Endodermal cell (in vitro differentiated cells): ENCODE measurements at regions not wholly inside any gene's neighbourhood (a gene's known extent, or its start where the extent isn't known, plus 50 kb on each side); places are given as distances from the start of the nearest gene placed in this dataset.

Source experiments
- DNase-seq: peaks from one replicate; pipeline ENCODE4 v3.0.0-alpha.2; 2017
- H3K27ac ChIP-seq: 2 replicates; pipeline ENCODE4 v1.5.1; 2013; ENCODE audit warnings: mild to moderate bottlenecking, low read depth, low read length, moderate library complexity
- H3K27me3 ChIP-seq: 2 replicates; pipeline ENCODE4 v1.6.1; 2013; ENCODE audit warnings: mild to moderate bottlenecking, low read length, moderate library complexity; ENCODE audit not compliant: insufficient read depth, control insufficient read depth, poor library complexity, severe bottlenecking
- H3K36me3 ChIP-seq: 2 replicates; pipeline ENCODE4 v1.7.0; 2013; ENCODE audit warnings: mild to moderate bottlenecking, low read length, moderate library complexity; ENCODE audit not compliant: control insufficient read depth, insufficient read depth
- H3K4me1 ChIP-seq: one replicate; pipeline ENCODE4 v1.7.0; 2013; ENCODE audit warnings: low read length; ENCODE audit not compliant: control insufficient read depth, insufficient read depth
- H3K4me3 ChIP-seq: 2 replicates; pipeline ENCODE4 v1.5.1; 2013; ENCODE audit warnings: mild to moderate bottlenecking, low read length, moderate library complexity
- H3K9ac ChIP-seq: 2 replicates; pipeline ENCODE4 v1.6.1; 2013; ENCODE audit warnings: mild to moderate bottlenecking, low read length, moderate library complexity; ENCODE audit not compliant: poor library complexity, severe bottlenecking; ENCODE audit errors: extremely low read depth
- H3K9me3 ChIP-seq: 2 replicates; pipeline ENCODE4 v1.6.1; 2013; ENCODE audit warnings: mild to moderate bottlenecking, low read length, moderate library complexity; ENCODE audit not compliant: control insufficient read depth
- H3K27ac Mint-ChIP-seq: 2 replicates; pipeline ENCODE4 v1.8.0; 2020; ENCODE audit warnings: mixed read lengths
- H3K27me3 Mint-ChIP-seq: 2 replicates; pipeline ENCODE4 v1.8.0; 2021; ENCODE audit warnings: mild to moderate bottlenecking, mixed read lengths; ENCODE audit not compliant: insufficient read depth
- H3K36me3 Mint-ChIP-seq: 2 replicates; pipeline ENCODE4 v1.8.0; 2020; ENCODE audit warnings: low read depth, mixed read lengths
- H3K4me1 Mint-ChIP-seq: 2 replicates; pipeline ENCODE4 v1.8.0; 2020; ENCODE audit warnings: mixed read lengths
- H3K4me3 Mint-ChIP-seq: 2 replicates; pipeline ENCODE4 v1.8.0; 2020; ENCODE audit warnings: mild to moderate bottlenecking, moderate library complexity, mixed read lengths
- H3K9me3 Mint-ChIP-seq: 2 replicates; pipeline ENCODE4 v1.8.0; 2020; ENCODE audit warnings: mild to moderate bottlenecking, mixed read lengths
- CTCF ChIP-seq: fragments of 200-600 bp; sonication (generic); conservative IDR thresholded peaks from 2 replicates; pipeline ENCODE4 v1.5.0; 2021; ENCODE audit warnings: antibody characterized with exemption, mild to moderate bottlenecking
- WGBS, 2 experiments: methylation state at CpG; one replicate each; pipeline versions ENCODE4 v1.1.5 to v1.1.7; 2013; ENCODE audit warnings: missing lambda C conversion rate in 2 of 2, mixed read lengths in 1 of 2; ENCODE audit not compliant: insufficient coverage in 1 of 2, insufficient read length in 1 of 2; 5-methylcytosine and 5-hydroxymethylcytosine counted together

DNA sequence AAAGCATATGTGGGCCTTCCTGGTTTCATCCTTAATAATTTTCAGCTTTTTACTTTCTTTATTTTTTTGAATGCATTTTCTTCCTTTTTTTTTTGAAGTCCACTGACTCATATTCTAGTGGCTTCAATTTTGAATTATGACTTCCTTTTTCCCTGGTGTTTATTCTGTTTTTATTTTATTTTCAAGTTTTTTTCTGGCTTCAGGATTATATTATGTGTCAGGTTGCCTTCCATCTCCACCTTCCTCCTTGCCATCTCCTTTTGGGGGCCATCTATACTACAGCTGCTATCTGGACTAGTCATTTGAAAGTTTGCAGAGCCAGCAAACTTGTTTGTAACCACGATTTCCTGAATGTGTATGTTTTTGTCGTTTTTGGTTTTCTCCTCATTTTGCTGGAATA lies 117.6 kb downstream of the LEPR start:
- no peak overlapping the region for H3K27ac ChIP-seq
- no peaks in the 10 kb centered on the region for H3K36me3 ChIP-seq
- H3K36me3 Mint-ChIP-seq = no peaks in the 10 kb centered on the region
- H3K9me3 Mint-ChIP-seq = peaks cover 8% of the 10 kb centered on the region
- no peaks in the 10 kb centered on the region for H3K4me1 ChIP-seq
- H3K4me3 Mint-ChIP-seq = no peak overlapping the region
- no peak overlapping the region for H3K9ac ChIP-seq
- no peak for DNase-seq
- no peak for TF ChIP-seq CTCF
- no peaks in the 10 kb centered on the region for H3K4me1 Mint-ChIP-seq
- no peak overlapping the region for H3K4me3 ChIP-seq
- H3K27me3 ChIP-seq = no peaks in the 10 kb centered on the region
- no peaks in the 10 kb centered on the region for H3K9me3 ChIP-seq
- H3K27ac Mint-ChIP-seq = no peak overlapping the region
- 100% methylated on average over 1 of the region's 2 CpGs; no CpG with 5 or more reads in 1 of the 2 experiments for WGBS, 2 experiments
- H3K27me3 Mint-ChIP-seq = no peaks in the 10 kb centered on the region

- Histone ChIP-seq H3K27me3 (no peaks in the 10 kb centered on the region), H3K4me1 (no peaks in the 10 kb centered on the region), H3K27ac (no peak overlapping the region), H3K9me3 (no peaks in the 10 kb centered on the region), H3K9ac (no peak overlapping the region), H3K36me3 (no peaks in the 10 kb centered on the region), H3K4me3 (no peak overlapping the region)
- H3K4me1 Mint-ChIP-seq = no peaks in the 10 kb centered on the region
- TF ChIP-seq CTCF = no peak
- 100% methylated on average over 1 of the region's 1 CpG; no CpG with 5 or more reads in 1 of the 2 experiments for WGBS, 2 experiments
- no peak overlapping the region for H3K4me3 Mint-ChIP-seq
- no peaks in the 10 kb centered on the region for H3K36me3 Mint-ChIP-seq
- H3K27me3 Mint-ChIP-seq = no peaks in the 10 kb centered on the region
- H3K9me3 Mint-ChIP-seq = peaks cover 13% of the 10 kb centered on the region
- DNase-seq = no peak
- no peak overlapping the region for H3K27ac Mint-ChIP-seq
Observed at GRCh38 chr1:65538664-65539063, 118.2 kb downstream of the LEPR start.

- H3K4me3 Mint-ChIP-seq = no peak overlapping the region
Observed at GRCh38 chr1:65539266-65540131, 119.0 kb downstream of the LEPR start.

More at GRCh38 chr1:65539266-65540131, 119.0 kb downstream of the LEPR start:
- Mint-ChIP-seq H3K4me1 (no peaks in the 10 kb centered on the region), H3K36me3 (no peaks in the 10 kb centered on the region), H3K27ac (no peak overlapping the region), H3K27me3 (no peaks in the 10 kb centered on the region), H3K9me3 (peaks cover 21% of the 10 kb centered on the region)
- H3K9ac ChIP-seq = no peak overlapping the region
- H3K9me3 ChIP-seq = no peaks in the 10 kb centered on the region
- no peak overlapping the region for H3K4me3 ChIP-seq
- no peak for TF ChIP-seq CTCF
- no peaks in the 10 kb centered on the region for H3K36me3 ChIP-seq
- WGBS, 2 experiments = 92 to 96% methylated on average over 2 to 5 of the region's 5 CpGs
- DNase-seq = no peak
- H3K4me1 ChIP-seq = no peaks in the 10 kb centered on the region
- no peak overlapping the region for H3K27ac ChIP-seq
- H3K27me3 ChIP-seq = no peaks in the 10 kb centered on the region
